Lower leg skin (tissue), 4 donors: ENCODE measurements at regions not wholly inside any gene's neighbourhood (a gene's known extent, or its start where the extent isn't known, plus 50 kb on each side); places are given as distances from the start of the nearest gene placed in this dataset.

Experiments
- DNase-seq, 2 donors: peaks; one replicate each; pipeline ENCODE4 v3.0.0-alpha.2; 2019; ENCODE audit warnings: low spot score in 2 of 2
- H3K4me3 ChIP-seq: fragments of 200-600 bp; sonication (generic); 2 replicates; pipeline ENCODE4 v1.5.1; 2017; ENCODE audit warnings: mild to moderate bottlenecking, low read depth; ENCODE audit not compliant: poor library complexity, severe bottlenecking
- POLR2A ChIP-seq, 2 donors: fragments of 450-650 bp; IDR thresholded peaks; one replicate each; pipeline ENCODE4 v1.6.1; 2016 to 2017; ENCODE audit warnings: antibody characterized with exemption in 2 of 2, mild to moderate bottlenecking in 1 of 2, moderate library complexity in 1 of 2
- WGBS, 2 donors: methylation state at CpG; one replicate each; pipeline ENCODE4 v1.1.5; 2018; 5-methylcytosine and 5-hydroxymethylcytosine counted together
- intact Hi-C: fragments of 100-400 bp; cut with DNase I; formaldehyde crosslinking; loops from one replicate; pipeline ENCODE4 v1.15.0; 2023; ENCODE audit warnings: low total_unique reads
- TF ChIP-seq, protein P1 (sequence below), 3 donors: fragments of 450-650 bp; IDR thresholded peaks; one replicate each; pipeline ENCODE4 v1.5.1; 2016; ENCODE audit warnings: antibody characterized with exemption in 3 of 3, mild to moderate bottlenecking in 3 of 3, moderate library complexity in 2 of 3

DNA sequence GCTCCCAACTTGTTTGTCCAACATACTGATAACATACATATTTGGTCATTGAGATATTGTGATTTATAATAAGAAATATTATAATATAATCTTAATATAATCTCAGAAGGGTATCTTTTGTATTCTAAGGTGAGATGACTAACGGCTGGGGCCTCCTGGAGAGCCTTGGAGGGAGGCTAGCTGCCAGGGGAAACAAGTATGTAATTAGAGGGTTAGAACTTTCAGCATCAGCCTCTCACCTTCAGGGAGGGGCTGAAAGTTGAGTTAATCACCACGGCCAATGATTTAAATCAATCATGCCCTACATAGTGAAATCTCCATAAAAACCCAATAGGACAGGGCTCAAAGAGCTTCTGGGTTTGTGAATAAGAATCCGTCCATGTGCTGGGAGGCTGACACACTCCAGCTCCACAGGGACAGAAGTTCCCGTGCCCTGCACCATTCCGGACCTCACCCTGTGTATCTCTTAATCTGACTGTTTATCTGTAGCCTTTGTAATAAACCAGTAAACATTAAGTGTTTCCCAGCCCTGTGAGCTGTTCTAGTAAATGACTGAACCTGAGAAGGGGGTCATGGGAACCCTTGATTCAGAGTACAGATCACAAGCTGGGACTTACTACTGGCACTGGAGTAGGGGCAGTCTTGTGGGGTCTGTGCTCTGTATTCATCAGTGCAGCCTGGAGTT lies 86.3 kb upstream of the STEAP1B start:
- DNase-seq, result no peak
- WGBS, 2 donors, result 58 to 74% methylated on average over 5 of the region's 5 CpGs
- intact Hi-C loops, result no loop called here
- no peak overlapping the region for H3K4me3 ChIP-seq
- TF ChIP-seq, protein P1, sequence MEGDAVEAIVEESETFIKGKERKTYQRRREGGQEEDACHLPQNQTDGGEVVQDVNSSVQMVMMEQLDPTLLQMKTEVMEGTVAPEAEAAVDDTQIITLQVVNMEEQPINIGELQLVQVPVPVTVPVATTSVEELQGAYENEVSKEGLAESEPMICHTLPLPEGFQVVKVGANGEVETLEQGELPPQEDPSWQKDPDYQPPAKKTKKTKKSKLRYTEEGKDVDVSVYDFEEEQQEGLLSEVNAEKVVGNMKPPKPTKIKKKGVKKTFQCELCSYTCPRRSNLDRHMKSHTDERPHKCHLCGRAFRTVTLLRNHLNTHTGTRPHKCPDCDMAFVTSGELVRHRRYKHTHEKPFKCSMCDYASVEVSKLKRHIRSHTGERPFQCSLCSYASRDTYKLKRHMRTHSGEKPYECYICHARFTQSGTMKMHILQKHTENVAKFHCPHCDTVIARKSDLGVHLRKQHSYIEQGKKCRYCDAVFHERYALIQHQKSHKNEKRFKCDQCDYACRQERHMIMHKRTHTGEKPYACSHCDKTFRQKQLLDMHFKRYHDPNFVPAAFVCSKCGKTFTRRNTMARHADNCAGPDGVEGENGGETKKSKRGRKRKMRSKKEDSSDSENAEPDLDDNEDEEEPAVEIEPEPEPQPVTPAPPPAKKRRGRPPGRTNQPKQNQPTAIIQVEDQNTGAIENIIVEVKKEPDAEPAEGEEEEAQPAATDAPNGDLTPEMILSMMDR (IDR thresholded peaks at IDR 0.05), result no peak
- TF ChIP-seq POLR2A (IDR thresholded peaks at IDR 0.05), result no peak

DNA sequence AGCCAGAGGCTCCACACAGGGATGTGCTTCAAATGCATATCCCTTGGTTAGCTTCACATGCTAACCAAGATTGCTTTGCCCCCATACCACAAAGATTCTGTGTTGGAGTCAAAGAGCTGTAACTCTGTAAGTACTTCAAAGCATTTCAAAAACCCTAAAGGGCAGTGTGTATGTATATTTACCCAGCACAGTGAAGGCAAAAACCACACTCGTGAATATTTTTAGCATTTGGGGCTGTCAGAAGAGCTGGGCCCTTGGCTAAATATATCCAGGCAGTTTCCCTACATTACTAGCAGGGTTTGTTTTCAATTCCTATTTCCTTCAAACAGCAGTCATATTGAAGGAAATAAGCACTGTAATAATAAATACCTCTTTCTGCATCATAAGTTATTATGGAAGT lies 84.2 kb upstream of the STEAP1B start:
- no peak for DNase-seq
- 59 to 67% methylated on average over 1 of the region's 1 CpG for WGBS, 2 donors
- intact Hi-C loops, result no loop called here
- no peak overlapping the region for H3K4me3 ChIP-seq
- TF ChIP-seq, protein P1 (IDR thresholded peaks at IDR 0.05), result no peak
- no peak for TF ChIP-seq POLR2A (IDR thresholded peaks at IDR 0.05)

DNA sequence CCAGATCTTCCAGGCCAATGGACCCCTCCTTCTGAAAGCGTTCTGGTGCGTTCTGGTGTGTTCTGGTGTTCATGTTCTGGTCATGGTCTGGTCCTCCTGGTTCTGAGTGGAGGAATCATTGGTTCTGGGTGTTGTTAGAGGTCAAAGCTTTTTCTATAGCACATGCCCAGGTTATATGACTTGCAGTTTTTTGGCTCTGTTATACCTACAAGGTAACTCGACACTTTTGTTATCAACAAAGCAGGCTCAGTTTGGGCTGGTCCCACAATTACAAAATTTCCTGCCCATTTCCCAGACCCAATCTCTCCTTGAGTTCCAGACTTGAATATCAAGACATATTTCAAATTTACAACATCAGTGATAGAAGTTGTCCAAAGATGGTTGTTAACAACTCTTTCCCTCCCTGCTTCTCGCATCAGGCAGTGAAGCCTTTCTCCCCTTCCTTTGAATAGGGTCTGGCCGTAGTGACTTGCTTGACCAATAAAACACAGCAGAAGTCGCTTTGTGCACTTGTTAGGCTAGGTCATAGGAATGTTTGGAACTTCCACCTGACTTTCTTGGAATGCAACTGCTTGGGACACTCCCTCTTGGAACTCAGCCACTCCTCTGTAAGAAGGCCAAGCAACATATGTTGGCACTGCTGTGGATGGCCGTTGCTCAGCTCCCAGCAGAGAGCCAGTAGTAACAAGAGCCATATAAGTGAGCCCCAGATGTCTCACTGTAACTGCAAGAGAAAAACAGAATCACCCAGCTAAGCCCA lies 83.1 kb upstream of the STEAP1B start:
- no peak for TF ChIP-seq POLR2A (IDR thresholded peaks at IDR 0.05)
- TF ChIP-seq, protein P1 (IDR thresholded peaks at IDR 0.05), result no peak
- DNase-seq, result no peak
- H3K4me3 ChIP-seq, result no peak overlapping the region
- intact Hi-C loops, result no loop called here
- 59 to 64% methylated on average over 6 to 7 of the region's 7 CpGs for WGBS, 2 donors

DNA sequence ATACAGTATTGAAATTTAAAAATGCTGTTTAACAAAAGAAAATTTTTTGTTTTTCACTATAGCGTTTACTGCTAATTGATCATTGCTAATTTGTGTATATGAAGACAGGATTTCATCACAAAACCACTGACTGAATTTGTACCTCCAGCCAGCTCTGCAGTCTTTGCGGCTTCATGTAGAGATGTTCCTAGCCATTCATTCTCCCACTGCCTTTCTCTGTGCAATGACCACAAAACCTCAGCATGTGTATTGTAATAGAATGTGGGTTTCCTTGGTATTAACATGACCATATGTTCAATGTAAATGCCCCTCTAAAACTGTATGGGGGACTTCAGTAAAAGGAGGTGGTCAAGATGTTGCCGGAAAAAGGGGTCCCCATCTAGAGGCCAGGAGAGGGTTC lies 81.1 kb upstream of the STEAP1B start:
- no peak for TF ChIP-seq POLR2A (IDR thresholded peaks at IDR 0.05)
- TF ChIP-seq, protein P1 (IDR thresholded peaks at IDR 0.05), result no peak
- 83 to 90% methylated on average over 3 of the region's 3 CpGs for WGBS, 2 donors
- intact Hi-C loops, result no loop called here
- H3K4me3 ChIP-seq, result no peak overlapping the region
- DNase-seq, result no peak

DNA sequence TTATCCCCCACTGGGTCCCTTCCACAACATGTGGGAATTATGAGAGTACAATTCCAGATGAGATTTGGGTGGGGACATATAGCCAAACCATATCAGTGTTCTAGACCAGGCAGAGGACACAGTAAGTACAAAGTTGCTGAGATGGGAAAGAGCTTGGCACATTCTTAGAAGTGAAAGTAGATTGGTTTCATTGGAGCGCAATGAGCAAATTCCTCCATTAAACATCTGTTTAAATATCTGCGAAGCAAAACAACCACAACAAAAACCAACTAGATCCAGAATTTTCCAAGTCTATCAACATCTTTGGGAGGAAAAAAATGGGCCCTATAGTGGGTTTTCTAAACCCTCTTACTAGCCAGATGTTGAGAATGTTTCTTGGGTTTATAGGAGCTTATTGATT lies 80.0 kb upstream of the STEAP1B start:
- no peak for TF ChIP-seq POLR2A (IDR thresholded peaks at IDR 0.05)
- TF ChIP-seq, protein P1 (IDR thresholded peaks at IDR 0.05), result no peak
- intact Hi-C loops, result no loop called here
- 88 to 92% methylated on average over 2 of the region's 2 CpGs for WGBS, 2 donors
- DNase-seq, result no peak
- no peak overlapping the region for H3K4me3 ChIP-seq
